Loucy (cell line): ENCODE measurements at regions not wholly inside any gene's neighbourhood (a gene's known extent, or its start where the extent isn't known, plus 50 kb on each side); places are given as distances from the start of the nearest gene placed in this dataset.

Source experiments
- H2AFZ ChIP-seq: fragments of 200-600 bp; sonication (generic); 2 replicates; pipeline ENCODE4 v1.6.0; 2016; ENCODE audit warnings: antibody characterized with exemption, mild to moderate bottlenecking, low read length, moderate library complexity
- H3F3A ChIP-seq: fragments of 200-600 bp; 2 replicates; pipeline ENCODE4 v1.6.0; 2016; ENCODE audit warnings: antibody characterized with exemption, low read depth, mild to moderate bottlenecking
- H3K27me3 ChIP-seq: fragments of 200-600 bp; sonication (generic); 2 replicates; pipeline ENCODE4 v1.6.1; 2014; ENCODE audit warnings: low read length, mild to moderate bottlenecking; ENCODE audit not compliant: insufficient read depth, poor library complexity, severe bottlenecking
- H3K36me3 ChIP-seq: fragments of 200-600 bp; sonication (generic); 2 replicates; pipeline ENCODE4 v1.6.1; 2016; ENCODE audit warnings: low read length; ENCODE audit not compliant: insufficient read depth
- H3K4me1 ChIP-seq: fragments of 200-600 bp; sonication (generic); 2 replicates; pipeline ENCODE4 v1.5.1; 2014; ENCODE audit warnings: low read length, mild to moderate bottlenecking; ENCODE audit not compliant: insufficient read depth, poor library complexity, severe bottlenecking
- H3K4me2 ChIP-seq: fragments of 200-600 bp; sonication (generic); 2 replicates; pipeline ENCODE4 v1.6.0; 2014; ENCODE audit warnings: antibody characterized with exemption, low read length, low read depth, mild to moderate bottlenecking; ENCODE audit not compliant: poor library complexity, severe bottlenecking
- H3K4me3 ChIP-seq: fragments of 200-600 bp; sonication (generic); 2 replicates; pipeline ENCODE4 v1.5.1; 2014; ENCODE audit warnings: low read length, mild to moderate bottlenecking, mixed read lengths; ENCODE audit not compliant: poor library complexity, severe bottlenecking
- H3K79me2 ChIP-seq: fragments of 200-600 bp; sonication (generic); 2 replicates; pipeline ENCODE4 v1.6.1; 2014; ENCODE audit warnings: low read length; ENCODE audit not compliant: insufficient read depth
- H3K9ac ChIP-seq: fragments of 200-600 bp; sonication (generic); 2 replicates; pipeline ENCODE4 v1.6.0; 2014; ENCODE audit warnings: mild to moderate bottlenecking, low read depth, low read length, moderate library complexity; ENCODE audit not compliant: poor library complexity, severe bottlenecking
- H3K9me2 ChIP-seq: fragments of 200-600 bp; sonication (generic); replicated peaks from 2 replicates; pipeline ENCODE4 v1.6.1; 2016; ENCODE audit warnings: low read depth, low read length, mixed read lengths
- H3K9me3 ChIP-seq: fragments of 200-600 bp; sonication (generic); 2 replicates; pipeline ENCODE4 v1.6.1; 2014; ENCODE audit warnings: mild to moderate bottlenecking, antibody characterized with exemption, low read length, low read depth; ENCODE audit not compliant: insufficient read depth
- H4K20me1 ChIP-seq: fragments of 200-600 bp; sonication (generic); 2 replicates; pipeline ENCODE4 v1.6.0; 2014; ENCODE audit warnings: antibody characterized with exemption, low read length, mild to moderate bottlenecking; ENCODE audit not compliant: insufficient read depth, poor library complexity, severe bottlenecking
- CTCF ChIP-seq: fragments of 200-600 bp; sonication (generic); conservative IDR thresholded peaks from 2 replicates; pipeline ENCODE4 v1.5.1; 2014; ENCODE audit warnings: mild to moderate bottlenecking, antibody characterized with exemption, low read length
- EZH2phosphoT487 ChIP-seq: fragments of 200-600 bp; IDR thresholded peaks from 2 replicates; pipeline ENCODE4 v1.6.1; 2018; ENCODE audit warnings: antibody characterized with exemption, mild to moderate bottlenecking, moderate library complexity, borderline replicate concordance

DNA sequence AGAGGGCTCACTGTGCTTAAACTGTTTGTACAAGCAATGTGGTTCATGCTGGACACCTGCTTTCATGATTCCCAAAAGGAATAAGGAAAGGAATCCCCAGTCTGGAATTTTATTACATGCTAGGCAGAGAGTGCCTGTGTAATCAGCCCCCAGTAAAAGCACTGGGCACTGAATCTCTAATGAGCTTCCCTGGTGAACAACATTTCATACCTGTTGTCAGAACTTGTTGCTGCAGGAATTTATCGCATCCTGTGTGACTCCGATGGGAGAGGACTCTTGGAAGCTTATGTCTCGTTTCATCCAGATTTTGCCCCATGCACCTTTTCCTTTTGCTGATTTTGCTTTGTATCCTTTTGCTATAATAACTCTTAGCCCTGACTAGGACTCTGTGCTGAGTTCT, 190.2 kb upstream of the HMGA2 start:
- Histone ChIP-seq H3K79me2 (no peaks in the 10 kb centered on the region), H3K9ac (no peak overlapping the region), H3K9me3 (no peaks in the 10 kb centered on the region), H3F3A (no peaks in the 10 kb centered on the region), H3K9me2 (no peaks in the 10 kb centered on the region), H3K27me3 (no peaks in the 10 kb centered on the region), H4K20me1 (no peaks in the 10 kb centered on the region), H3K4me2 (no peak overlapping the region), H3K36me3 (no peaks in the 10 kb centered on the region), H3K4me1 (no peaks in the 10 kb centered on the region), H2AFZ (no peak overlapping the region), H3K4me3 (no peak overlapping the region)
- TF ChIP-seq EZH2phosphoT487 (no peak), CTCF (no peak)

- Histone ChIP-seq H3K79me2 (no peaks in the 10 kb centered on the region), H3K4me2 (no peak overlapping the region), H4K20me1 (no peaks in the 10 kb centered on the region), H3K36me3 (no peaks in the 10 kb centered on the region), H3K9me3 (no peaks in the 10 kb centered on the region), H3K9ac (no peak overlapping the region), H3F3A (no peaks in the 10 kb centered on the region), H3K27me3 (no peaks in the 10 kb centered on the region), H3K9me2 (no peaks in the 10 kb centered on the region), H3K4me1 (no peaks in the 10 kb centered on the region), H3K4me3 (no peak overlapping the region), H2AFZ (no peak overlapping the region)
- TF ChIP-seq CTCF = no peak
- TF ChIP-seq EZH2phosphoT487 = no peak
Observed at GRCh38 chr12:65634626-65635331, 189.5 kb upstream of the HMGA2 start.

GRCh38 chr12:65636436-65636835, 187.8 kb upstream of the HMGA2 start:
- no peaks in the 10 kb centered on the region for H3F3A ChIP-seq
- H4K20me1 ChIP-seq = no peaks in the 10 kb centered on the region
- no peak overlapping the region for H3K4me2 ChIP-seq
- H3K4me1 ChIP-seq = no peaks in the 10 kb centered on the region
- no peak overlapping the region for H2AFZ ChIP-seq
- no peaks in the 10 kb centered on the region for H3K36me3 ChIP-seq
- H3K9me2 ChIP-seq = no peaks in the 10 kb centered on the region
- no peak for TF ChIP-seq CTCF
- TF ChIP-seq EZH2phosphoT487 = no peak
- no peak overlapping the region for H3K4me3 ChIP-seq
- H3K27me3 ChIP-seq = no peaks in the 10 kb centered on the region
- H3K9me3 ChIP-seq = no peaks in the 10 kb centered on the region
- H3K9ac ChIP-seq = no peak overlapping the region
- H3K79me2 ChIP-seq = no peaks in the 10 kb centered on the region
